HEK293 (cell line): ENCODE measurements at regions not wholly inside any gene's neighbourhood (a gene's known extent, or its start where the extent isn't known, plus 50 kb on each side); places are given as distances from the start of the nearest gene placed in this dataset.

Experiments
- BCL11A ChIP-seq: fragments of 450-650 bp; formaldehyde crosslinking; IDR thresholded peaks from 2 replicates; pipeline ENCODE4 v1.5.1; 2016; ENCODE audit warnings: low read depth, missing biosample characterization, missing genetic modification characterization
- CTCF ChIP-seq: fragments of 450-650 bp; formaldehyde crosslinking; IDR thresholded peaks from 2 replicates; pipeline ENCODE4 v1.5.1; 2016; ENCODE audit warnings: missing biosample characterization, missing genetic modification characterization
- ZNF776 ChIP-seq: fragments of 450-650 bp; formaldehyde crosslinking; IDR thresholded peaks from 2 replicates; pipeline ENCODE4 v1.5.0; 2017; ENCODE audit warnings: missing biosample characterization, missing genetic modification characterization, borderline replicate concordance

GRCh38 chr6:28659250-28659566 is 133.5 kb downstream of the GPX5 start:
- no peak for TF ChIP-seq ZNF776
- TF ChIP-seq CTCF (tag by site-specific recombination), result no peak
- TF ChIP-seq BCL11A, result no peak
